GM21423 (cell line): ENCODE measurements at regions not wholly inside any gene's neighbourhood (a gene's known extent, or its start where the extent isn't known, plus 50 kb on each side); places are given as distances from the start of the nearest gene placed in this dataset.
"Not testable (repeated sequence)": the region's sequence is repeated elsewhere in the genome, so short reads cannot be mapped to it uniquely, and the experiment has no call there.

Experiments used
- ATAC-seq: cut with Tn5 transposase; IDR thresholded peaks from one replicate; pipeline ENCODE4 v1.9.1; 2021; ENCODE audit warnings: mild to moderate bottlenecking, moderate library complexity; ENCODE audit not compliant: unreplicated experiment

GRCh38 chr3:115384381-115384780, 237.3 kb upstream of the ZBTB20 start:
- no peak for ATAC-seq

DNA sequence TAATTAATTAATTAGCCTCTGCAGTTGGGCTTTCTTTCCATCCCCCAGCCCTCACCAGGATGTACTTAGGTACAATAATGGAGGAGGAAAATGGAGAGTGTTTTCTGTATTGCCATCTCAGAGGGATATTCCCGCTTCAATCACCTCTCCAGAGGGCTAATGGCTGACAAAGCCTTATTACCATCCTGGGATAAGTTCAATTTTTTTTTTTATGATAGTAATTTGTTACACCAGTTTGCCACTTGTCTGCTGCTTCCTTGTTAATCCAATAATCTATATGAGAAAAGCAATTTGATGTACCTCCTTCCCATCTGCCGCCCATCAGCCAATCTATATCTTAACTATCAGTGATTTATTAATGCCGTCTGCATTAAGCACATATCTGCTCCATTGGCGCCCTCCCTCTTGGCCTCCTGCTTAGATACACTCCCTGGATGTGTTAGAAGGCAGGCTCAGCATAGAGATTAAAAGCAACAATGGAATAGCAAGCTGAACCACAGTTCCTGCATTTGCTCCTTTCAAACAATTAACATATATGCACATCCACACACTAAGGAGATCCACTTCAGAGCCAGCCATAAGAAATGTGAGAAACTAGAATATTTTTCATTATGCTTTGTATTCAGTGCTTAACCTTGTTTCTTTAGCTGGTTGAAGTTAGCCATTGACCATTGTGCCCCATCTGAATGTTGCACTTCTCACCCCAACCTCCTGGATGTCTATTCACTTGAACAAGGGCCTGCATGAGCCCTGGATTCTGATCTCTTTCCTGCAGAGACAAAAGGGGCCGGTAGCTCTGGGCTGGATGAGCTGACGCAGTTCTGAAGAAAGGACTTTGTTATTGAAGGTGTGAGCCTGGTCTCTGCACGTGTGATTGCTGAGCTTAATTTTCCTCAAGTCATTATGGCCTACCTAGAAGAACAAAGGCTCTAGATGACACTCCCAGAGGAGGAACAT, 237.3 kb upstream of the GAP43 start:
- no peak for ATAC-seq

- ATAC-seq: no peak
Measured at GRCh38 chr3:115388166-115388565, 235.1 kb upstream of the GAP43 start.

GRCh38 chr3:115388811-115389210, 234.5 kb upstream of the GAP43 start:
- no peak for ATAC-seq

GRCh38 chr3:115396801-115397200, 226.5 kb upstream of the GAP43 start:
- ATAC-seq: no peak

DNA sequence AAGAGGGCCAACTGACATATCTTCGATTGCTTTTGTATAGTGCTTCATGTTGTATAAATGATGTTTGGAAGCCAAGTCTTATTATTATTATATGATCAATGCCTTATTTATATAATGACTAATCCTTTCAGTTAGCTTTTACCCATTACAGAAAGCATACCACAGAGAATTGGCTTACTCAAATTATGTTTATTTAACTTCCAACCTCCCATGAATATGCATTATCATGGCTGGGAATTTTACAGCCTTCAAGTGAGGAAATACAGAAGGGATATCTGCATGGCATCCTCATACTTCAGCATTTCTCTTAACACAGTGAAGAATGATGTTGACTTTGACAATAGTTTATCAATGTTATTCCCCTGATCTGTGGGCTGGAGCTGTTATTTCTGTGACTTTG, 225.9 kb upstream of the GAP43 start:
- ATAC-seq: no peak

DNA sequence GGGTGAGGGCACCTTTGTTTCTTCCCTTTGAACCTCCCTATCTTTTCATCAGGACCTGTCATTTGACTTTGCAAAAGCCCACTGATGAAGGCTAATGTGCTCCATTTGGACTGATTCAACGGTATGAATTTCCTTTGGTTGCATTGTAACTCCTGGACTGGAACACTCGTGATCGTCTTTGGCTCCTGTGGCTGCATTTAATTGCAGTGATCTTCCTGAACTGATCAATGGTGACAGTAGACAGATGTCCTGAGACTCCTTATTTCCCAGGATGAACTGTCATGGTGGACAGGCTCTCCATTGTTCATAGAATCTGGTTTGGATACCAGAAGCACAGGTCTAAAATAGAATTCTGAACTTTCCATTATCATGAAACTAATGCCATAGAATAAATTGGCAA, 224.8 kb upstream of the GAP43 start:
- ATAC-seq: no peak

DNA sequence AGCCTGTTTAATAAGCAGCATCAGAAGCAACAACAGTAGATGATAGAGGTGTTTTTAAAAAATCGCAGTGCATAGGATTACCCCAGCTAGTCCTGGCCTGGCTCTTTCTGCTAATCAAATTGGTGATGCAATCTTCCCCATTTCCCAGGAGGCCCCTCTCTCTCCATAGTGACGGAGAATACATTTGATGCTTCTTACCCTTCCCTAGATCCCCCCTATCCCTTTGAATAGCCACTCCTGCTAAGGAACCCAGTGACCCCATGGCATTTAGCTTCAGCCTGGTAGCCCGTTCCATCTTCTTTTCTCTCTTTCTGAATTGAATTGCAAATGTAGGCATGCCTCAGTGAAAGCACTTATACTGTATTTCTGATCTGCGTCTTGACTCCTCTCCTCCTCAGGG, 223.6 kb upstream of the GAP43 start:
- ATAC-seq: no peak

- no peak for ATAC-seq
Measured at GRCh38 chr3:115401298-115401697, 222.0 kb upstream of the GAP43 start.

- ATAC-seq: no peak
Measured at GRCh38 chr3:115401851-115402501, 221.3 kb upstream of the GAP43 start.

GRCh38 chr3:115402651-115403050, 220.7 kb upstream of the GAP43 start:
- no peak for ATAC-seq

- ATAC-seq: no peak
Measured at GRCh38 chr3:115403786-115404185, 219.5 kb upstream of the GAP43 start.

GRCh38 chr3:115409596-115409995, 213.7 kb upstream of the GAP43 start:
- no peak for ATAC-seq

DNA sequence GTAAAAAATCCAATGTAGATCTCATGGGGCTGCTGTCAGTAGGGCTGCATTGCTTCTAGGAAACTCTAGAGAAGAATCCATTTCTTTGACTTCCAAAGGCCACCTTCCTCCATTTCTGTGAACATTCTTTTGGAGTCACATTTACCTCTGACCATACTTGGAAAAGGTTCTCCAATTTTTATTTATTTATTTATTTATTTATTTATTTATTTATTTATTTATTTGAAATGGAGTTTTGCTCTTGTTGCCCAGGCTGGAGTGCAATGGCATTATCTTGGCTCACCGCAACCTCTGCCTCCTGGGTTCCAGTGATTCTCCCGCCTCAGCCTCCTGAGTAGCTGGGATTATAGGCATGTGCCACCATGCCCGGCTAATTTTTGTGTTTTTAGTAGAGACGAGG, 208.7 kb upstream of the GAP43 start:
- ATAC-seq: not testable (repeated sequence)

GRCh38 chr3:115415246-115415996, 207.9 kb upstream of the GAP43 start:
- no peak for ATAC-seq

- ATAC-seq: no peak
Measured at GRCh38 chr3:115418583-115418982, 204.7 kb upstream of the GAP43 start.

GRCh38 chr3:115420086-115420485, 203.2 kb upstream of the GAP43 start:
- no peak for ATAC-seq

- ATAC-seq: no peak
Measured at GRCh38 chr3:115423170-115423569, 200.1 kb upstream of the GAP43 start.

GRCh38 chr3:115428841-115429240, 194.5 kb upstream of the GAP43 start:
- ATAC-seq: no peak

DNA sequence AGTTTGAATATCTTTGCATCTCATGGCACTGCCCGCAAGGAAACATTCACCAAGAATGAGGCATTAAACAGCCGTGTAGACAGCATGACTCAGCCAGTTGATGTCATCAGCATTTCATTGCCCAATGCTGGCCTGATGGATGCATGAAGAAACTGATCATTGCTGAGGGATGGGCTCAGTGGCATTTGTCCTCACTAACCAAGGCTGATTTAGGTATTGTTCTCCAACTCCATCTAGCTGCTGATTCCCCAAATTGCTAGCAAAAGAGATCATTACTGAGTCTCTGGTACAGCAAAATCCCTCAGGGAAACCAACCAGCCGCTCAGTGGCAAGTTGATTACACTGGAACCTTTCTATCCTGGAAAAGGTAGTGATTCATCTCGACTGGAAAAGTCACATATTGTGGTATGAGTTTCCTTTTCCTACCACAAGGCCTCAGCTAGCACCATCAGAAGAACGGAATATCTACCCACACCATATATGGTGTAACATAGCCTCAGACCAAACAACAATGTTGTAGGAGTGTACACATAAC, 186.5 kb upstream of the GAP43 start:
- ATAC-seq: no peak

GRCh38 chr3:115438799-115439198, 184.5 kb upstream of the GAP43 start:
- ATAC-seq: no peak
